GM12878 (cell line): ENCODE measurements at regions not wholly inside any gene's neighbourhood (a gene's known extent, or its start where the extent isn't known, plus 50 kb on each side); places are given as distances from the start of the nearest gene placed in this dataset.

Experiments used
- BCL3 ChIP-seq: IDR thresholded peaks from 2 replicates; pipeline ENCODE4 v1.6.1; 2011; ENCODE audit warnings: borderline replicate concordance, low read depth, mild to moderate bottlenecking, moderate library complexity, low read length; ENCODE audit not compliant: insufficient read depth, poor library complexity, severe bottlenecking
- CTCF ChIP-seq, 3 experiments: IDR thresholded peaks in 2 of 3; conservative IDR thresholded peaks in 1 of 3; 2 replicates each; pipeline ENCODE4 v1.5.1; 2011; ENCODE audit warnings: low read depth in 3 of 3, low read length in 3 of 3, mild to moderate bottlenecking in 3 of 3, control low read depth in 2 of 3, moderate library complexity in 2 of 3, inconsistent platforms in 1 of 3, mixed read lengths in 1 of 3; ENCODE audit not compliant: control insufficient read depth in 2 of 3, insufficient read depth in 1 of 3; ENCODE audit errors: extremely low read depth in 1 of 3
- GABPA ChIP-seq: IDR thresholded peaks from 2 replicates; pipeline ENCODE4 v1.6.1; 2014; ENCODE audit warnings: antibody characterized with exemption, low read depth, mild to moderate bottlenecking, inconsistent platforms
- GATAD2B ChIP-seq: fragments of 450-650 bp; conservative IDR thresholded peaks from 2 replicates; pipeline ENCODE4 v1.6.1; 2017; ENCODE audit warnings: low read depth, mild to moderate bottlenecking, moderate library complexity
- JUNB ChIP-seq: IDR thresholded peaks from 2 replicates; pipeline ENCODE4 v1.6.1; 2016; ENCODE audit warnings: antibody characterized with exemption, mild to moderate bottlenecking
- RAD21 ChIP-seq: IDR thresholded peaks from 2 replicates; pipeline ENCODE4 v1.6.1; 2011; ENCODE audit warnings: mild to moderate bottlenecking, low read depth, low read length, moderate library complexity; ENCODE audit not compliant: insufficient read depth

- TF ChIP-seq GATAD2B (no peak), CTCF (IDR thresholded peaks at IDR 0.05 in 2 of 3, conservative IDR thresholded peaks at IDR 0.05 in 1 of 3; ENCODE audit: control insufficient read depth in 2 of 3, extremely low read depth in 1 of 3, insufficient read depth in 1 of 3, low read depth in 3 of 3, low read length in 3 of 3) (no peak), RAD21 (no peak), BCL3 (no peak), GABPA (no peak), JUNB (no peak)
Measured at GRCh38 chr1:3992746-3993145, 92.7 kb upstream of the C1orf174 start.
